Upper lobe of left lung (tissue), 6 donors: ENCODE measurements at regions not wholly inside any gene's neighbourhood (a gene's known extent, or its start where the extent isn't known, plus 50 kb on each side); places are given as distances from the start of the nearest gene placed in this dataset.

ENCODE experiments used
- ATAC-seq, 2 donors: fragments of 200-7000 bp; cut with Tn5 transposase; one replicate each; pipeline ENCODE4 v1.9.1; 2022; ENCODE audit warnings: mild to moderate bottlenecking in 2 of 2, moderate library complexity in 2 of 2; ENCODE audit not compliant: low FRiP score in 2 of 2
- DNase-seq, 2 donors: peaks; one replicate each; pipeline ENCODE4 v3.0.0-alpha.2; 2019 to 2020
- H3K27ac ChIP-seq, 4 donors: fragments of 200-600 bp; sonication (generic); one replicate each; pipeline ENCODE4 v1.5.1; 2016 to 2019
- H3K27me3 ChIP-seq, 4 donors: fragments of 200-600 bp; sonication (generic); one replicate each; pipeline ENCODE4 v1.5.1; 2017 to 2019
- H3K36me3 ChIP-seq, 4 donors: fragments of 200-600 bp; sonication (generic); one replicate each; pipeline ENCODE4 v1.5.1; 2016 to 2019
- H3K4me1 ChIP-seq, 4 donors: fragments of 200-600 bp; sonication (generic); one replicate each; pipeline ENCODE4 v1.5.1; 2018 to 2019
- H3K4me3 ChIP-seq, 4 donors: fragments of 200-600 bp; sonication (generic); one replicate each; pipeline ENCODE4 v1.5.1; 2017 to 2019; ENCODE audit warnings: mild to moderate bottlenecking in 2 of 4, moderate library complexity in 1 of 4
- H3K9me3 ChIP-seq, 4 donors: fragments of 200-600 bp; sonication (generic); one replicate each; pipeline ENCODE4 v1.5.1; 2018 to 2019
- CTCF ChIP-seq, 6 experiments: fragments of 450-650 bp in 4 of 6; fragments of 200-600 bp in 2 of 6; sonication (generic) in 2 of 6; IDR thresholded peaks; one replicate each; pipeline ENCODE4 v1.5.1; 2016 to 2019; ENCODE audit warnings: antibody characterized with exemption in 6 of 6
- EP300 ChIP-seq, 4 donors: sonication (generic); formaldehyde crosslinking; IDR thresholded peaks; one replicate each; pipeline ENCODE4 v1.5.1; 2017; ENCODE audit warnings: antibody characterized with exemption in 4 of 4, control low read depth in 2 of 4
- POLR2A ChIP-seq, 4 donors: fragments of 450-650 bp; IDR thresholded peaks; one replicate each; pipeline ENCODE4 v1.5.1; 2016 to 2017; ENCODE audit warnings: antibody characterized with exemption in 4 of 4, mild to moderate bottlenecking in 2 of 4
- POLR2AphosphoS5 ChIP-seq, 2 donors: sonication (generic); formaldehyde crosslinking; IDR thresholded peaks; one replicate each; pipeline ENCODE4 v1.5.1; 2017; ENCODE audit warnings: antibody characterized with exemption in 2 of 2
- WGBS, 2 donors: methylation state at CpG; one replicate each; pipeline ENCODE4 v1.1.5; 2017 to 2018; 5-methylcytosine and 5-hydroxymethylcytosine counted together
- donor health status: DM: no; HTN: no; CAD: no; lungs with moderate emphysema.
- donor health status: DM: no; HTN: yes; CAD: no; lungs with severe emphysema.

GRCh38 chr3:22284559-22284958, 533.5 kb upstream of the ZNF385D start:
- no peak for TF ChIP-seq CTCF (IDR thresholded peaks at IDR 0.05)
- H3K36me3 ChIP-seq, result no peaks in the 10 kb centered on the region
- H3K27me3 ChIP-seq, result no peaks in the 10 kb centered on the region

GRCh38 chr3:22288756-22289155, 537.7 kb upstream of the ZNF385D start:
- TF ChIP-seq POLR2AphosphoS5 (IDR thresholded peaks at IDR 0.05) (no peak), EP300 (IDR thresholded peaks at IDR 0.05) (no peak), CTCF (IDR thresholded peaks at IDR 0.05) (no peak), POLR2A (IDR thresholded peaks at IDR 0.05) (no peak)
- no peaks in the 10 kb centered on the region for H3K4me1 ChIP-seq
- no peaks in the 10 kb centered on the region for H3K36me3 ChIP-seq
- WGBS, 2 donors, result 33 to 36% methylated on average over 1 of the region's 1 CpG
- no peak for DNase-seq
- no peak for ATAC-seq
- no peaks in the 10 kb centered on the region for H3K27me3 ChIP-seq
- H3K9me3 ChIP-seq, result no peaks in the 10 kb centered on the region
- H3K27ac ChIP-seq, result no peak overlapping the region
- no peak overlapping the region for H3K4me3 ChIP-seq

More at GRCh38 chr3:22284559-22284958, 533.5 kb upstream of the ZNF385D start:
- Histone ChIP-seq H3K9me3 (no peaks in the 10 kb centered on the region), H3K27ac (no peak overlapping the region), H3K4me1 (no peaks in the 10 kb centered on the region), H3K4me3 (no peak overlapping the region)
- DNase-seq, result no peak
- no peak for ATAC-seq
- 67 to 89% methylated on average over 1 of the region's 1 CpG for WGBS, 2 donors

- DNase-seq (no peak), ATAC-seq (no peak)
- Histone ChIP-seq H3K4me1 (no peaks in the 10 kb centered on the region), H3K27ac (no peak overlapping the region), H3K36me3 (no peaks in the 10 kb centered on the region), H3K9me3 (no peaks in the 10 kb centered on the region), H3K27me3 (no peaks in the 10 kb centered on the region), H3K4me3 (no peak overlapping the region)
- TF ChIP-seq POLR2A (IDR thresholded peaks at IDR 0.05) (no peak), CTCF (IDR thresholded peaks at IDR 0.05) (no peak), POLR2AphosphoS5 (IDR thresholded peaks at IDR 0.05) (no peak), EP300 (IDR thresholded peaks at IDR 0.05) (no peak)
Measured at GRCh38 chr3:22292681-22293080, 541.7 kb upstream of the ZNF385D start.

GRCh38 chr3:22296601-22297000, 545.6 kb upstream of the ZNF385D start:
- no peak for TF ChIP-seq POLR2A (IDR thresholded peaks at IDR 0.05)
- Histone ChIP-seq H3K27ac (no peak overlapping the region), H3K4me3 (no peak overlapping the region), H3K9me3 (no peaks in the 10 kb centered on the region), H3K36me3 (no peaks in the 10 kb centered on the region), H3K4me1 (no peaks in the 10 kb centered on the region), H3K27me3 (no peaks in the 10 kb centered on the region)
- no peak for DNase-seq
- ATAC-seq, result peak in 1 of 2 donors; percentile 43

GRCh38 chr3:22297436-22297835, 546.4 kb upstream of the ZNF385D start:
- no peak for DNase-seq
- H3K36me3 ChIP-seq, result no peaks in the 10 kb centered on the region
- no peak overlapping the region for H3K4me3 ChIP-seq
- no peak overlapping the region for H3K27ac ChIP-seq
- no peaks in the 10 kb centered on the region for H3K4me1 ChIP-seq
- H3K9me3 ChIP-seq, result no peaks in the 10 kb centered on the region
- no peak for ATAC-seq
- no peaks in the 10 kb centered on the region for H3K27me3 ChIP-seq
- 91 to 92% methylated on average over 4 of the region's 4 CpGs for WGBS, 2 donors
- TF ChIP-seq CTCF (IDR thresholded peaks at IDR 0.05), result no peak
- no peak for TF ChIP-seq EP300 (IDR thresholded peaks at IDR 0.05)
- TF ChIP-seq POLR2AphosphoS5 (IDR thresholded peaks at IDR 0.05), result no peak
- TF ChIP-seq POLR2A (IDR thresholded peaks at IDR 0.05), result no peak
